HG02943 (cell line): ENCODE measurements at regions not wholly inside any gene's neighbourhood (a gene's known extent, or its start where the extent isn't known, plus 50 kb on each side); places are given as distances from the start of the nearest gene placed in this dataset.
"Not testable (repeated sequence)": the region's sequence is repeated elsewhere in the genome, so short reads cannot be mapped to it uniquely, and the experiment has no call there.

Source experiments
- ATAC-seq: cut with Tn5 transposase; IDR thresholded peaks from one replicate; pipeline ENCODE4 v1.9.1; 2021; ENCODE audit warnings: mild to moderate bottlenecking, low read depth, moderate library complexity; ENCODE audit not compliant: unreplicated experiment

GRCh38 chr1:212495766-212496494 lies 63.2 kb downstream of the NENF start:
- no peak for ATAC-seq

GRCh38 chr1:212496682-212497081 lies 64.0 kb downstream of the NENF start:
- no peak for ATAC-seq

GRCh38 chr1:212497553-212497952 lies 64.8 kb downstream of the NENF start:
- no peak for ATAC-seq

GRCh38 chr1:212498283-212499040 lies 65.7 kb downstream of the NENF start:
- no peak for ATAC-seq

GRCh38 chr1:212500351-212500750 lies 67.6 kb downstream of the NENF start:
- no peak for ATAC-seq

- ATAC-seq: no peak
Observed at GRCh38 chr1:212500983-212501382, 68.3 kb downstream of the NENF start.

GRCh38 chr1:212503714-212504113 lies 71.0 kb downstream of the NENF start:
- ATAC-seq: no peak

- no peak for ATAC-seq
Observed at GRCh38 chr1:212504171-212504803, 71.6 kb downstream of the NENF start.

- no peak for ATAC-seq
Observed at GRCh38 chr1:212506666-212507065, 73.9 kb downstream of the NENF start.

GRCh38 chr1:212507369-212507768 lies 74.6 kb downstream of the NENF start:
- ATAC-seq: no peak

GRCh38 chr1:212512816-212513559 lies 80.3 kb downstream of the NENF start:
- no peak for ATAC-seq

GRCh38 chr1:212513586-212513985 lies 80.9 kb downstream of the NENF start:
- no peak for ATAC-seq

GRCh38 chr1:212514056-212514614 lies 81.4 kb downstream of the NENF start:
- ATAC-seq: no peak

- ATAC-seq: no peak
Observed at GRCh38 chr1:212514782-212515181, 82.1 kb downstream of the NENF start.

- no peak for ATAC-seq
Observed at GRCh38 chr1:212515329-212515760, 82.6 kb downstream of the NENF start.

- not testable (repeated sequence) for ATAC-seq
Observed at GRCh38 chr1:212516012-212516411, 83.3 kb downstream of the NENF start.

- no peak for ATAC-seq
Observed at GRCh38 chr1:212518188-212519054, 85.7 kb downstream of the NENF start.

- no peak for ATAC-seq
Observed at GRCh38 chr1:212519131-212519530, 86.4 kb downstream of the NENF start.

- no peak for ATAC-seq
Observed at GRCh38 chr1:212520299-212520698, 87.6 kb downstream of the NENF start.

GRCh38 chr1:212520746-212521145 lies 87.8 kb upstream of the ATF3 start:
- ATAC-seq: no peak
